ENCODE measurements at regions not wholly inside any gene's neighbourhood (a gene's known extent, or its start where the extent isn't known, plus 50 kb on each side); places are given as distances from the start of the nearest gene placed in this dataset.

GRCh38 chr2:195202163-195202845 lies 454.7 kb upstream of the SLC39A10 start:
- no peak for DNase-seq (ENCODE audit: low spot score)
- TF ChIP-seq CTCF (IDR thresholded peaks at IDR 0.05) = no peak
- Histone ChIP-seq H3K27ac (no peak overlapping the region), H3K4me3 (no peak overlapping the region)

- no peak overlapping the region for H3K27ac ChIP-seq
- DNase-seq (ENCODE audit: low spot score) = no peak
- TF ChIP-seq CTCF (IDR thresholded peaks at IDR 0.05) = no peak
- H3K4me3 ChIP-seq = no peak overlapping the region
These were observed 457.2 kb upstream of the SLC39A10 start for GRCh38 chr2:195199864-195200263.

GRCh38 chr2:195181059-195181705 lies 475.8 kb upstream of the SLC39A10 start:
- Histone ChIP-seq H3K4me3 (no peak overlapping the region), H3K27ac (no peak overlapping the region)
- TF ChIP-seq CTCF (IDR thresholded peaks at IDR 0.05) = no peak
- no peak for DNase-seq (ENCODE audit: low spot score)

GRCh38 chr2:195168369-195168768 lies 488.7 kb upstream of the SLC39A10 start:
- DNase-seq (ENCODE audit: low spot score) = no peak
- Histone ChIP-seq H3K27ac (no peak overlapping the region), H3K4me3 (no peak overlapping the region)
- TF ChIP-seq CTCF (IDR thresholded peaks at IDR 0.05) = no peak

- Histone ChIP-seq H3K27ac (no peak overlapping the region), H3K4me3 (no peak overlapping the region)
- TF ChIP-seq CTCF (IDR thresholded peaks at IDR 0.05) = no peak
- no peak for DNase-seq (ENCODE audit: low spot score)
These were observed 492.1 kb upstream of the SLC39A10 start for GRCh38 chr2:195164930-195165329.

GRCh38 chr2:195162918-195163317 lies 494.1 kb upstream of the SLC39A10 start:
- no peak for TF ChIP-seq CTCF (IDR thresholded peaks at IDR 0.05)
- Histone ChIP-seq H3K4me3 (no peak overlapping the region), H3K27ac (no peak overlapping the region)
- no peak for DNase-seq (ENCODE audit: low spot score)

GRCh38 chr2:195162194-195162593 lies 494.8 kb upstream of the SLC39A10 start:
- Histone ChIP-seq H3K4me3 (no peak overlapping the region), H3K27ac (no peak overlapping the region)
- no peak for DNase-seq (ENCODE audit: low spot score)
- no peak for TF ChIP-seq CTCF (IDR thresholded peaks at IDR 0.05)
